ENCODE measurements at regions not wholly inside any gene's neighbourhood (a gene's known extent, or its start where the extent isn't known, plus 50 kb on each side); places are given as distances from the start of the nearest gene placed in this dataset.

GRCh38 chr2:12231288-12231687, 484.9 kb downstream of the LPIN1 start:
- no peak for TF ChIP-seq CTCF (IDR thresholded peaks at IDR 0.05; ENCODE audit: insufficient read depth, low read length)
- DNase-seq (ENCODE audit: low read depth): no peak

GRCh38 chr2:12232876-12233275, 483.9 kb upstream of the TRIB2 start:
- no peak for TF ChIP-seq CTCF (IDR thresholded peaks at IDR 0.05; ENCODE audit: insufficient read depth, low read length)
- peak; percentile 39 for DNase-seq (ENCODE audit: low read depth)
- H3K4me3 ChIP-seq (ENCODE audit: low read depth, low read length): no peak overlapping the region

More at GRCh38 chr2:12231288-12231687, 484.9 kb downstream of the LPIN1 start:
- no peak overlapping the region for H3K4me3 ChIP-seq (ENCODE audit: low read depth, low read length)

GRCh38 chr2:12236136-12236844, 480.4 kb upstream of the TRIB2 start:
- TF ChIP-seq CTCF (IDR thresholded peaks at IDR 0.05; ENCODE audit: insufficient read depth, low read length): no peak
- no peak overlapping the region for H3K4me3 ChIP-seq (ENCODE audit: low read depth, low read length)
- DNase-seq (ENCODE audit: low read depth): peak; percentile 80

GRCh38 chr2:12240206-12240605, 476.5 kb upstream of the TRIB2 start:
- H3K4me3 ChIP-seq (ENCODE audit: low read depth, low read length): no peak overlapping the region
- no peak for TF ChIP-seq CTCF (IDR thresholded peaks at IDR 0.05; ENCODE audit: insufficient read depth, low read length)
- DNase-seq (ENCODE audit: low read depth): peak; percentile 22

GRCh38 chr2:12243381-12243780, 473.4 kb upstream of the TRIB2 start:
- no peak overlapping the region for H3K4me3 ChIP-seq (ENCODE audit: low read depth, low read length)

GRCh38 chr2:12244070-12244469, 472.7 kb upstream of the TRIB2 start:
- TF ChIP-seq CTCF (IDR thresholded peaks at IDR 0.05; ENCODE audit: insufficient read depth, low read length): no peak
- no peak overlapping the region for H3K4me3 ChIP-seq (ENCODE audit: low read depth, low read length)
- DNase-seq (ENCODE audit: low read depth): no peak

More at GRCh38 chr2:12243381-12243780, 473.4 kb upstream of the TRIB2 start:
- DNase-seq (ENCODE audit: low read depth): no peak
- no peak for TF ChIP-seq CTCF (IDR thresholded peaks at IDR 0.05; ENCODE audit: insufficient read depth, low read length)

GRCh38 chr2:12251121-12251520, 465.6 kb upstream of the TRIB2 start:
- no peak for DNase-seq (ENCODE audit: low read depth)
- no peak for TF ChIP-seq CTCF (IDR thresholded peaks at IDR 0.05; ENCODE audit: insufficient read depth, low read length)
- H3K4me3 ChIP-seq (ENCODE audit: low read depth, low read length): no peak overlapping the region
